ENCODE measurements at regions not wholly inside any gene's neighbourhood (a gene's known extent, or its start where the extent isn't known, plus 50 kb on each side); places are given as distances from the start of the nearest gene placed in this dataset.

DNA sequence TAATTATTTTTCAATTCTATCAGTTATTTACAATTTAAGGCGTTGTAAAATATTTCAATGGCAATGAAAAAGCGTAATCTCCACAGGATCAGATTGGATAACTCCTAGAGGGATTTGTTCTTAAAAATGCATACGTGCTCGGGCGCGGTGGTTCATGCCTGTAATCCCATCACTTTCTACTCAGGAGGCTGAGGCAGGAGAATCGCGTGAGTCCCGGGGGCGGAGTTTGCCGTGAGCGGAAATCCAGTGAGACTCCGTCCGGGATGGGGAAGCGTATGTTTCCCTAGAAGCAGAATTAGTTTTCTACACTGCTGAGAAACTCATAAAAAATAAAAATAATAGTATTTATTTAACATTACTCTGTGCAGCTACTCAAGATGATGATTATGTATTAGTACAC is 917.8 kb upstream of the PCDH20 start:
- TF ChIP-seq, protein P1, sequence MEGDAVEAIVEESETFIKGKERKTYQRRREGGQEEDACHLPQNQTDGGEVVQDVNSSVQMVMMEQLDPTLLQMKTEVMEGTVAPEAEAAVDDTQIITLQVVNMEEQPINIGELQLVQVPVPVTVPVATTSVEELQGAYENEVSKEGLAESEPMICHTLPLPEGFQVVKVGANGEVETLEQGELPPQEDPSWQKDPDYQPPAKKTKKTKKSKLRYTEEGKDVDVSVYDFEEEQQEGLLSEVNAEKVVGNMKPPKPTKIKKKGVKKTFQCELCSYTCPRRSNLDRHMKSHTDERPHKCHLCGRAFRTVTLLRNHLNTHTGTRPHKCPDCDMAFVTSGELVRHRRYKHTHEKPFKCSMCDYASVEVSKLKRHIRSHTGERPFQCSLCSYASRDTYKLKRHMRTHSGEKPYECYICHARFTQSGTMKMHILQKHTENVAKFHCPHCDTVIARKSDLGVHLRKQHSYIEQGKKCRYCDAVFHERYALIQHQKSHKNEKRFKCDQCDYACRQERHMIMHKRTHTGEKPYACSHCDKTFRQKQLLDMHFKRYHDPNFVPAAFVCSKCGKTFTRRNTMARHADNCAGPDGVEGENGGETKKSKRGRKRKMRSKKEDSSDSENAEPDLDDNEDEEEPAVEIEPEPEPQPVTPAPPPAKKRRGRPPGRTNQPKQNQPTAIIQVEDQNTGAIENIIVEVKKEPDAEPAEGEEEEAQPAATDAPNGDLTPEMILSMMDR (IDR thresholded peaks at IDR 0.05) = no peak
- TF ChIP-seq EP300 (IDR thresholded peaks at IDR 0.05) = no peak

Measured in ovary (tissue), 3 donors.